K562 (cell line): ENCODE measurements at regions not wholly inside any gene's neighbourhood (a gene's known extent, or its start where the extent isn't known, plus 50 kb on each side); places are given as distances from the start of the nearest gene placed in this dataset.

Experiments used
- ATAC-seq: fragments of 200-7000 bp; cut with Tn5 transposase; 3 replicates; pipeline ENCODE4 v1.9.1; 2020; ENCODE audit warnings: moderate library complexity
- BruUV-seq: library from RNA; stranded (reverse); fragments of 400-500 nt; replicated peaks from 2 replicates; lab custom pipeline; 2021; lab: Mats Ljungman, UMichigan
- CTCF ChIA-PET: fragments of 300-600 bp; formaldehyde crosslinking; extraction: SDS; loops from one replicate; lab custom pipeline; 2021; ENCODE audit warnings: low intra/inter-chr PET ratio; lab: Yijun Ruan, JAX
- POLR2A ChIA-PET: fragments of 300-600, 350-650 bp; sonication (Branson Sonifier 250); formaldehyde crosslinking; extraction: SDS; loops from one replicate; lab custom pipeline; 2021; ENCODE audit warnings: antibody characterized with exemption, inconsistent platforms; lab: Yijun Ruan, JAX
- DNase-seq, 4 experiments: peaks; one replicate each; pipeline versions ENCODE4 v3.0.0 to v3.0.0-alpha.2; 2011 to 2018; ENCODE audit warnings: low spot score in 3 of 4, mixed read lengths in 3 of 4; ENCODE audit errors: extremely low read depth in 1 of 4
- FAIRE-seq: peaks from 2 replicates; lab custom pipeline; 2011; peaks lifted over from hg19 to GRCh38; lab: Jason Lieb, UNC
- H2AFZ ChIP-seq: 2 replicates; pipeline ENCODE4 v1.6.0; 2011; ENCODE audit warnings: low read depth, low read length, control low read depth, inconsistent platforms
- H3K27ac ChIP-seq: fragments of 200-600 bp; 3 replicates; pipeline ENCODE4 v1.8.0; 2011; ENCODE audit warnings: low read depth, mild to moderate bottlenecking, control low read depth, inconsistent platforms, low read length, moderate library complexity, mixed read lengths; ENCODE audit errors: extremely low read depth
- H3K27me3 ChIP-seq, 2 experiments: fragments of 300-600 bp in 1 of 2; 2 replicates in 1 of 2; 3 replicates in 1 of 2; pipeline versions ENCODE4 v1.6.0 to v1.8.0; 2011; ENCODE audit warnings: inconsistent platforms in 2 of 2, low read length in 2 of 2, mild to moderate bottlenecking in 1 of 2, mixed read lengths in 1 of 2, moderate library complexity in 1 of 2; ENCODE audit not compliant: control insufficient read depth in 2 of 2, insufficient read depth in 2 of 2
- H3K36me3 ChIP-seq: fragments of 300-600 bp; 3 replicates; pipeline ENCODE4 v1.8.0; 2011; ENCODE audit warnings: mild to moderate bottlenecking, low read length, inconsistent platforms; ENCODE audit not compliant: control insufficient read depth, insufficient read depth
- H3K4me1 ChIP-seq, 2 experiments: fragments of 200-600 bp in 1 of 2; replicated peaks in 1 of 2; 2 replicates in 1 of 2; 3 replicates in 1 of 2; pipeline versions ENCODE4 v1.5.1 to v1.8.0; 2011; ENCODE audit warnings: inconsistent platforms in 2 of 2, low read length in 2 of 2, mild to moderate bottlenecking in 1 of 2, mixed read lengths in 1 of 2, moderate library complexity in 1 of 2; ENCODE audit not compliant: control insufficient read depth in 2 of 2, insufficient read depth in 2 of 2
- H3K4me2 ChIP-seq: 2 replicates; pipeline ENCODE4 v1.6.1; 2011; ENCODE audit warnings: low read length, control low read depth, inconsistent platforms, mixed read lengths; ENCODE audit not compliant: insufficient read depth
- H3K4me3 ChIP-seq: fragments of 200-600 bp; sonication (generic), shearing (Covaris generic); 2 replicates; pipeline ENCODE4 v1.5.1; 2016; ENCODE audit warnings: control low read depth, inconsistent platforms
- H3K79me2 ChIP-seq: fragments of 200-600 bp; 3 replicates; pipeline ENCODE4 v1.8.0; 2011; ENCODE audit warnings: low read length, inconsistent platforms; ENCODE audit not compliant: control insufficient read depth, insufficient read depth
- H3K9ac ChIP-seq, 2 experiments: 2 replicates each; pipeline versions ENCODE4 v1.6.0 to v1.6.1; 2011; ENCODE audit warnings: low read depth in 2 of 2, low read length in 2 of 2, control low read depth in 1 of 2, inconsistent platforms in 1 of 2, mild to moderate bottlenecking in 1 of 2, mixed read lengths in 1 of 2; ENCODE audit not compliant: insufficient read depth in 1 of 2
- H3K9me1 ChIP-seq: one replicate; pipeline ENCODE4 v1.6.0; 2011; ENCODE audit warnings: inconsistent platforms, mild to moderate bottlenecking, low read length, moderate library complexity; ENCODE audit not compliant: control insufficient read depth, insufficient read depth
- H3K9me3 ChIP-seq: replicated peaks from 2 replicates; pipeline ENCODE4 v1.5.1; 2011; ENCODE audit warnings: low read depth, low read length, inconsistent platforms; ENCODE audit not compliant: control insufficient read depth, insufficient read depth
- H4K20me1 ChIP-seq: replicated peaks from 2 replicates; pipeline ENCODE4 v1.6.1; 2011; ENCODE audit warnings: low read length, inconsistent platforms, mixed read lengths; ENCODE audit not compliant: control insufficient read depth, insufficient read depth
- CREM ChIP-seq: IDR thresholded peaks from 2 replicates; pipeline ENCODE4 v1.6.1; 2014; ENCODE audit warnings: antibody characterized with exemption, low read depth
- KLF6 ChIP-seq: fragments of 250-450 bp; sonication (Bioruptor Pico); IDR thresholded peaks from 2 replicates; pipeline ENCODE4 v1.4.0; 2020; ENCODE audit warnings: mild to moderate bottlenecking, moderate library complexity, borderline replicate concordance
- MEF2D ChIP-seq: conservative IDR thresholded peaks from 2 replicates; pipeline ENCODE4 v1.6.1; 2016; ENCODE audit warnings: low read depth, missing genetic modification characterization, missing compliant biosample characterization
- PHB ChIP-seq: fragments of 250-450 bp; sonication (Bioruptor Pico); IDR thresholded peaks from 2 replicates; pipeline ENCODE4 v1.5.0; 2021
- PHB2 ChIP-seq: fragments of 450-650 bp; IDR thresholded peaks from 2 replicates; pipeline ENCODE4 v1.6.1; 2017; ENCODE audit warnings: low read depth
- PRDM10 ChIP-seq: fragments of 450-650 bp; IDR thresholded peaks from 2 replicates; pipeline ENCODE4 v1.6.1; 2018; ENCODE audit not compliant: partially characterized antibody
- SMC3 ChIP-seq: conservative IDR thresholded peaks from 2 replicates; pipeline ENCODE4 v1.6.1; 2011; ENCODE audit warnings: low read depth, low read length, improper control_type of control experiment; ENCODE audit not compliant: insufficient read depth
- STAT5B ChIP-seq: fragments of 250-450 bp; sonication (Bioruptor Pico); IDR thresholded peaks from 2 replicates; pipeline ENCODE4 v1.8.0; 2021; ENCODE audit warnings: mild to moderate bottlenecking, inconsistent platforms
- TBP ChIP-seq: optimal IDR thresholded peaks from 2 replicates; pipeline ENCODE3; 2011; ENCODE audit warnings: low read depth, low read length, improper control_type of control experiment
- TCF7L2 ChIP-seq: fragments of 150-350 bp; IDR thresholded peaks from 2 replicates; pipeline ENCODE4 v1.6.1; 2016; ENCODE audit warnings: low read depth, mild to moderate bottlenecking, low read length, moderate library complexity
- ZFP30 ChIP-seq: fragments of 250-450 bp; sonication (Bioruptor Pico); IDR thresholded peaks from 2 replicates; pipeline ENCODE4 v1.8.0; 2022; ENCODE audit warnings: moderate library complexity, mild to moderate bottlenecking, inconsistent platforms, borderline replicate concordance
- ZNF263 ChIP-seq: sonication (generic); formaldehyde crosslinking; IDR thresholded peaks from 2 replicates; pipeline ENCODE4 v1.8.0; 2022; ENCODE audit warnings: mild to moderate bottlenecking, missing genetic modification reagents, borderline replicate concordance
- ZNF449 ChIP-seq: fragments of 250-450 bp; sonication (Bioruptor Pico); IDR thresholded peaks from 2 replicates; pipeline ENCODE4 v1.8.0; 2022; ENCODE audit warnings: moderate library complexity, mild to moderate bottlenecking, inconsistent platforms
- ZNF79 ChIP-seq: fragments of 250-450 bp; sonication (Bioruptor Pico); IDR thresholded peaks from 2 replicates; pipeline ENCODE4 v1.4.0; 2020; ENCODE audit warnings: low read depth, mild to moderate bottlenecking, moderate library complexity
- WGBS: fragments of 100-300 bp; shearing (Covaris generic); methylation state at CpG from one replicate; pipeline ENCODE4 v1.1.6; 2016; ENCODE audit warnings: low coverage, mixed read lengths; ENCODE audit not compliant: insufficient coverage; ENCODE audit errors: missing lambda C conversion rate; 5-methylcytosine and 5-hydroxymethylcytosine counted together
- in situ Hi-C: fragments of 300-500 bp; cut with MboI; formaldehyde crosslinking; loops from 4 replicates; pipeline ENCODE4 v1.15.0; 2018; ENCODE audit warnings: inconsistent platforms, mixed read lengths
- intact Hi-C: fragments of 100-400 bp; cut with micrococcal nuclease; formaldehyde crosslinking; loops from 2 replicates; pipeline ENCODE4 v1.14.2; 2022

- Histone ChIP-seq H3K27ac (no peak overlapping the region), H3K9me1 (no peaks in the 10 kb centered on the region), H3K4me1 (no peaks in the 10 kb centered on the region), H3K79me2 (no peaks in the 10 kb centered on the region), H3K9ac (no peak overlapping the region), H3K36me3 (no peaks in the 10 kb centered on the region), H3K27me3 (peaks cover 0 to 13% of the 10 kb centered on the region in 2 experiments; a peak in 3 of 5 replicates), H4K20me1 (no peaks in the 10 kb centered on the region), H3K4me3 (no peak overlapping the region), H3K9me3 (no peaks in the 10 kb centered on the region), H2AFZ (no peak overlapping the region), H3K4me2 (no peak overlapping the region)
- ATAC-seq: no peak
- POLR2A ChIA-PET: no interaction called here
- BruUV-seq: no TSS peak
- intact Hi-C loops: no loop called here
- in situ Hi-C loops: no loop called here
- TF ChIP-seq TBP: no peak
- TF ChIP-seq ZNF79 (CRISPR knock-in tag): no peak
- no peak for TF ChIP-seq MEF2D (tag)
- TF ChIP-seq TCF7L2: no peak
- no peak for TF ChIP-seq KLF6 (CRISPR knock-in tag)
- no peak for TF ChIP-seq PHB (CRISPR knock-in tag)
- no peak for TF ChIP-seq ZNF263 (CRISPR knock-in tag)
- TF ChIP-seq PHB2: no peak
- TF ChIP-seq ZNF449 (CRISPR knock-in tag): no peak
- no peak for TF ChIP-seq ZFP30
- no peak for TF ChIP-seq CREM
- no peak for TF ChIP-seq SMC3
- no peak for TF ChIP-seq STAT5B
- no peak for TF ChIP-seq PRDM10
- DNase-seq: no peak
- no peak for FAIRE-seq
- CTCF ChIA-PET: no interaction called here
- WGBS: 4% methylated on average over 3 of the region's 3 CpGs
Measured at GRCh38 chr2:217037353-217037752, 177.5 kb upstream of the TNP1 start.
